Keratinocyte (primary cell): ENCODE measurements at regions not wholly inside any gene's neighbourhood (a gene's known extent, or its start where the extent isn't known, plus 50 kb on each side); places are given as distances from the start of the nearest gene placed in this dataset.

Experiments used
- EZH2 ChIP-seq: IDR thresholded peaks from one replicate; pipeline ENCODE4 v1.6.1; 2012; ENCODE audit warnings: inconsistent platforms, mild to moderate bottlenecking, low read length, moderate library complexity
- TF ChIP-seq, protein P1 (sequence below), 3 experiments: IDR thresholded peaks in 1 of 3; conservative IDR thresholded peaks in 1 of 3; optimal IDR thresholded peaks in 1 of 3; 2 replicates in 2 of 3; 3 replicates in 1 of 3; pipeline versions ENCODE3 to v1.5.1; 2011; ENCODE audit warnings: low read length in 3 of 3, mild to moderate bottlenecking in 3 of 3, moderate library complexity in 2 of 3, control low read depth in 1 of 3, inconsistent platforms in 1 of 3; ENCODE audit not compliant: insufficient read depth in 2 of 3; ENCODE audit errors: extremely low read depth in 1 of 3

DNA sequence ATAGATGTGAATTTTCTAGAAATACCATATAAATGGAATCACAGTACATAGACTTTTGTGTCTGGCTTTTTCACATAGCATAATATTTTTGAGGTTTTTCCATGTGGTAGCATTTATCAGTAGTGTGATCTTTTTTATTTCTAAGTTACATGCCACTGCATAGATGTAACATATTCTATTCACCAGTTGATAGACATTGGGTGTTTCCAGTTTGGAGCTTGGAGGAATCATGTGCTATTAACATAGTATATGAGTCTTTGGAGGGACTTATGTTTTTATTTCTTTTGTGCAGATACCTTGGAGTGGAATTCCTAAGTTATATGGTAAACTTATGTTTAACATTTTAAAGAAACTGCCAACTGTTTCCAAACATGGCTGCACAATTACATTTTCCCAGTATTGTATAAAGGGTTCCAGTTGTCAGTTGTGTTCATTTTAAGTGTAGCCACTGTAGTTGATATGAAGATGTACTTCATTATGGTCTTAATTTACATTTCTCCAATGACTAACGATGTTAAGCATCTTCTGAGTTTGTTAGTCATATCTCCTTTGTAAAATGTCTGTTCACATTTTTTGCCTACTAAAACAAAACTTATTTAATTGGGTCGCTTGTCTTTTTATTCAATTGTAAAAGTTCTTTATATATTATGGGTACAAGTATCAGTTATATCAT is 145.7 kb upstream of the TRPC6 start:
- no peak for TF ChIP-seq EZH2
- TF ChIP-seq, protein P1, sequence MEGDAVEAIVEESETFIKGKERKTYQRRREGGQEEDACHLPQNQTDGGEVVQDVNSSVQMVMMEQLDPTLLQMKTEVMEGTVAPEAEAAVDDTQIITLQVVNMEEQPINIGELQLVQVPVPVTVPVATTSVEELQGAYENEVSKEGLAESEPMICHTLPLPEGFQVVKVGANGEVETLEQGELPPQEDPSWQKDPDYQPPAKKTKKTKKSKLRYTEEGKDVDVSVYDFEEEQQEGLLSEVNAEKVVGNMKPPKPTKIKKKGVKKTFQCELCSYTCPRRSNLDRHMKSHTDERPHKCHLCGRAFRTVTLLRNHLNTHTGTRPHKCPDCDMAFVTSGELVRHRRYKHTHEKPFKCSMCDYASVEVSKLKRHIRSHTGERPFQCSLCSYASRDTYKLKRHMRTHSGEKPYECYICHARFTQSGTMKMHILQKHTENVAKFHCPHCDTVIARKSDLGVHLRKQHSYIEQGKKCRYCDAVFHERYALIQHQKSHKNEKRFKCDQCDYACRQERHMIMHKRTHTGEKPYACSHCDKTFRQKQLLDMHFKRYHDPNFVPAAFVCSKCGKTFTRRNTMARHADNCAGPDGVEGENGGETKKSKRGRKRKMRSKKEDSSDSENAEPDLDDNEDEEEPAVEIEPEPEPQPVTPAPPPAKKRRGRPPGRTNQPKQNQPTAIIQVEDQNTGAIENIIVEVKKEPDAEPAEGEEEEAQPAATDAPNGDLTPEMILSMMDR (optimal IDR thresholded peaks at IDR 0.05 in 1 of 3, IDR thresholded peaks at IDR 0.05 in 1 of 3, conservative IDR thresholded peaks at IDR 0.05 in 1 of 3; ENCODE audit: extremely low read depth in 1 of 3, insufficient read depth in 2 of 3, low read length in 3 of 3) = no peak
